GM06990 (cell line): ENCODE measurements at regions not wholly inside any gene's neighbourhood (a gene's known extent, or its start where the extent isn't known, plus 50 kb on each side); places are given as distances from the start of the nearest gene placed in this dataset.

ENCODE experiments used
- DNase-seq: peaks from one replicate; pipeline ENCODE4 v3.0.0-alpha.2; 2011; ENCODE audit not compliant: insufficient read length; ENCODE audit errors: extremely low read depth
- H3K27me3 ChIP-seq: replicated peaks from 2 replicates; pipeline ENCODE4 v1.6.0; 2011; ENCODE audit warnings: low read length; ENCODE audit not compliant: control insufficient read depth, insufficient read depth
- H3K36me3 ChIP-seq: 2 replicates; pipeline ENCODE4 v1.5.1; 2011; ENCODE audit warnings: low read length; ENCODE audit not compliant: control insufficient read depth, insufficient read depth
- H3K4me3 ChIP-seq: replicated peaks from 2 replicates; pipeline ENCODE4 v1.5.1; 2011; ENCODE audit warnings: low read depth, mild to moderate bottlenecking, control low read depth, low read length
- CTCF ChIP-seq: IDR thresholded peaks from 2 replicates; pipeline ENCODE4 v1.5.1; 2011; ENCODE audit warnings: low read length, control low read depth, mild to moderate bottlenecking, inconsistent platforms; ENCODE audit not compliant: insufficient read depth, poor library complexity, severe bottlenecking

GRCh38 chr1:208329300-208329699 is 85.1 kb upstream of the PLXNA2 start:
- Histone ChIP-seq H3K4me3 (no peak overlapping the region), H3K36me3 (no peaks in the 10 kb centered on the region), H3K27me3 (peaks cover 2% of the 10 kb centered on the region; the same call in 1 of the 2 replicates)
- TF ChIP-seq CTCF: no peak
- no peak for DNase-seq

GRCh38 chr1:208332036-208332773 is 88.0 kb upstream of the PLXNA2 start:
- Histone ChIP-seq H3K4me3 (no peak overlapping the region), H3K36me3 (no peaks in the 10 kb centered on the region), H3K27me3 (peaks cover 2% of the 10 kb centered on the region; the same call in 1 of the 2 replicates)
- DNase-seq: no peak
- no peak for TF ChIP-seq CTCF

GRCh38 chr1:208332774-208333126 is 88.6 kb upstream of the PLXNA2 start:
- Histone ChIP-seq H3K27me3 (peaks cover 2% of the 10 kb centered on the region; the same call in 1 of the 2 replicates), H3K4me3 (no peak overlapping the region), H3K36me3 (no peaks in the 10 kb centered on the region)
- DNase-seq: no peak
- no peak for TF ChIP-seq CTCF

- no peak for TF ChIP-seq CTCF
- H3K36me3 ChIP-seq: no peaks in the 10 kb centered on the region
- no peak overlapping the region for H3K4me3 ChIP-seq
- peaks cover 2% of the 10 kb centered on the region; the same call in 1 of the 2 replicates for H3K27me3 ChIP-seq
- no peak for DNase-seq
Observed at GRCh38 chr1:208333676-208334075, 89.5 kb upstream of the PLXNA2 start.

GRCh38 chr1:208335371-208336136 is 91.4 kb upstream of the PLXNA2 start:
- H3K36me3 ChIP-seq: no peaks in the 10 kb centered on the region
- no peak overlapping the region for H3K4me3 ChIP-seq
- no peaks in the 10 kb centered on the region; the same call in 1 of the 2 replicates for H3K27me3 ChIP-seq
- TF ChIP-seq CTCF: no peak
- no peak for DNase-seq
